8988T (cell line): ENCODE measurements at regions not wholly inside any gene's neighbourhood (a gene's known extent, or its start where the extent isn't known, plus 50 kb on each side); places are given as distances from the start of the nearest gene placed in this dataset.

Experiments used
- DNase-seq: peaks from one replicate; pipeline ENCODE4 v3.0.0; 2011

DNA sequence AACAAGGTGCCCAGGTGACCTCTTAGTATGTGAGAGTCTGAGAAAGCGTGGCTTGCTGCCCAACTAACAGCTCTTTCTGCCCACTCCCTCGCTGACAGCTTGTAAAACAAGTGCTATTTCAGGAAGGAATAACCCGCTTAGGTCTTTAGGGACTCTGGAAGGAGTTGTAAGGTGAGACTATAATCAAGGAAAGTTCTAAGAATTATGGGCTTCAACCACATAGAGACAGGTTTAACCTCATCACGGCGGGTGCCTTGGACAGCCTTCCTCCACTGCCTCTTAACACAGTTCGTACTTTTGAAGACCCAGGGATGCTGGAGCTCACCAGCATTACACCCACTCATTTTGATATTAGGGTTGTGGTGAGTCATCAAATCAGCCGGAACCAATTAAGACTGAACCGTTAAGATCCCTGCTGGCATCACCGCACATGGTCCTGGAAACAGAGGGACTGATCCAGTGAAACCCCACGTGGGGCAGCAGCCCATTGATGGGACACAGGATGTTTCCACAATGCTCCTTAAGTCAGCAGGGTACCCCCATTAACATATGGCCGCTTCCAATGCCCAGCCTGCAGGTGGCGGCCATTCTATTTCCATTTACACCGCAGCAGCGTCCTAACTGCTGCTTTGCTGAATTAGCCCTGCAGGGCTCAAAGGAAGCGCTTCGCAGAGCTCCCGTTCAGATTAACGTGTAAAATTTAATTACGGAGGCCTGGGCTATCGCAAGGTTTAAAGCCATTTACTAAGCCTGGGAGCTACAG lies 176.6 kb upstream of the SDK2 start:
- no peak for DNase-seq

- DNase-seq = no peak
Observed at GRCh38 chr17:73821665-73822064, 177.4 kb upstream of the SDK2 start.

- no peak for DNase-seq
Observed at GRCh38 chr17:73822371-73822770, 178.1 kb upstream of the SDK2 start.

- DNase-seq = no peak
Observed at GRCh38 chr17:73823684-73824083, 179.4 kb upstream of the SDK2 start.

DNA sequence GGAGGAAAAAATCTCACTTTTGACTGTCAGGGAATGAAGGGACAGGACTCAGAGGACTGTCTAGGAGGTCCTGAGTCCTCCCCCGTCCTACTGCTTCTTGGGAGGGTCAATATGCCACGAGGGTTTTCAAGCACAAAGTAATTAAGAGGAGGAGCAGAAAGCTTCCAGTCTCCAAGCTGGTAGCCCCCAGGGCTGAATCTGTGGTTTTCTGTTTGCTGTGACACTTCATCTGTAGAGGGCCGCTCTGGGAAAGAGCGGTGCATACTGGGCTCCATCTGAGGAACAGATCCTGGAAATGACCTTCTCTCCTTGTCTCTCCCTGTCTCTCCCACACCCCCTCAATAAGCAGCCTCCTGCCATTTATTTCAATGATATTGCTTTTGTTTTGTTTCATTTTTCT lies 180.1 kb upstream of the SDK2 start:
- DNase-seq = no peak

GRCh38 chr17:73826181-73826871 lies 182.1 kb upstream of the SDK2 start:
- DNase-seq = no peak

DNA sequence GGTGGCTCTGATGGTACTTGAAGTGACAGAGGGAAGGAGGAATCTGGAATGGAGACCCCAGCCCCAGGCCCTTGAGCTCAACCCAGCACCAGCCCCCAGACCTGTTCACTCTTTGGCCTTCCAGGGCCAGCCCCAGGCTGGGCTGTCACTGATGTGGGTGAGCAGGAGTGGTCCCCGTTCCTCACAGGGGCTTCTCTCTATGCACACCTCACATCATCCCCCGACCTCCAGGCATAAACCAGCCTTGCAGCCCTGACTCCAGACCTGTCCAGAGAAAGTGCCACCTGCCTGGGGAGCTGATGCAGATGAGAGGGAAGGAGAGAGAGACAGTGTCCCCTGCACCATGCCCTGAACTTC lies 182.6 kb upstream of the SDK2 start:
- DNase-seq = no peak

DNA sequence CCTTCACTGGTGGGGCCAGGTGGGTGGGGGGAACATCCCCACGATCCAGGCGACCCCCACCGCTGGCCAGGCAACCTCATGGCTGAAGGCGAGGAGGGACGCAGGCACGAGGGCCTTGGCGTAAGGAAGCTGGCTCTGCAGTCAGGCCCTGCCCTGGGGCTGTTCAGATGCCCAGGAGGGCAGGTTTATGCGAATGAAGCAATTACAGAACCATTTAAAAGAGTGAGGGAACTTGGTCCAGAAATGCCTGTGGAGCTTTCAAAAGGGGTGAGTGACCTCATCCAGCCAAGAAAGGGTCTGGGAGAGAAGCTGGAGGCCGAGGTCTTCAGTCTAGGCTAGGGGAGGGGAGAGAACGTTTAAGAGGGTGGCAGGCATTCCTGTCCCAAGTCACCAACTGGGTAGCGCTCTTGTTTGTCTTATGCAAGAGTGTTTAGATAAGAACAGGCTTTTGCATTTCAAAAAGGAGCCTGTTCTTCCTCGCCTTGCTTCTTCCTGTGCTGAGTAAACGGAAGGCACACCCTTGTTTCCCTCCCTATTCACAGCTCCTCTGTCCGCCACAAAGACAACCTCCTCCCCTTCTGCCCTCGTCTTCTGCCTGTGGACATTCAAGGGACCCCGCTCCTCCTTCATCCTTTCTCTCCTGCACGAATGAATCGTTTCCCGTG lies 183.5 kb upstream of the SDK2 start:
- no peak for DNase-seq

DNA sequence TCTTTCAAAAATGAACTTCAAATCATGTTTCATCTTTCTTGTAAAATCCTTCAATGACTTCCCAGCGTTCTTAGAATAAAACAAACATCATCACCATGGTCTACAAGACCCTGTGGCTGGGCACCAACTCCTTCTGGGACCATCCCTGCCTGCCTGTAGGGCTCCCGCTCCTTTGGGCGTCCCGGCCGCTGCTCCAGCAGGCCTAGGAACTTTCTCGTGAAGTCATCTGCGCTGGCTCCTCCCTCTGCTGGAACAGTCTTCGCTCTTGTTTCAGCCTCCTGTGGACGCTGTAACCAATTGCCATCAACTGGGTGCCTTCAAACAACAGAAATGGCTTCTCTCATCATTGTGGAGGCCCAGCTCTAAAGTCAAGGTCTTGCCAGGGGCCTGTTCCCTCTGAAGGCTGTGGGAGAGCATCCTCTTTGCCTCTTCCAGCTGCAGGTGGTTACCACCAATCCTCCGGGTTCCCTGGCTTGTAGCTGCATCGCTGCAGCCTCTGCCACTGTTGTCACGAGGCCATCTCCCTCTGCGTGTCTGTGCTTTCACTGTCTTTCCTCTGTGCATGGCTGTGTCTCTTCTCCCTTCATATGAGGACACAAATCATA lies 185.5 kb upstream of the SDK2 start:
- DNase-seq = no peak

GRCh38 chr17:73831699-73832098 lies 187.5 kb upstream of the SDK2 start:
- no peak for DNase-seq

- no peak for DNase-seq
Observed at GRCh38 chr17:73833775-73834488, 189.7 kb upstream of the SDK2 start.

- DNase-seq = no peak
Observed at GRCh38 chr17:73834684-73835343, 190.6 kb upstream of the SDK2 start.

- no peak for DNase-seq
Observed at GRCh38 chr17:73835605-73836004, 191.4 kb upstream of the SDK2 start.

GRCh38 chr17:73838815-73839214 lies 194.6 kb upstream of the SDK2 start:
- DNase-seq = no peak

DNA sequence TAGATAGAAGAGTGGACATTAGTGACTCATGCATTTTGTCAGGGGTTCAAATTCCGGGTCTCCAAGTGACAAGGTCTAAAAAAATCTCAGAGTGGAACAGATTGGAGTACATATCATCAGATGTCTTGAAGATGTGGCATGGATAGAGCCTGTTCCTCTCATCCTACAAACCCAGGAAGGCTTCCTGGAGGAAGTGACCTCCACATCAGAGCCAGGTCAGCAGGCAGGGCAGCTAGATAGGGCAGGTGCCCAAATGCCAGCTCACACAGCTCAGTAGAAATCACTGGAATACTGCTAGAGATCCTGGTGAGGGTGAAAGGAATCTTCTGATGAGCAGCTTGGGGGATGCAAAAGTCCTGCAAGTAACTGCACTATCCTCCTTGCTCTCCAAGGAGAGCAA lies 196.6 kb upstream of the SDK2 start:
- no peak for DNase-seq

DNA sequence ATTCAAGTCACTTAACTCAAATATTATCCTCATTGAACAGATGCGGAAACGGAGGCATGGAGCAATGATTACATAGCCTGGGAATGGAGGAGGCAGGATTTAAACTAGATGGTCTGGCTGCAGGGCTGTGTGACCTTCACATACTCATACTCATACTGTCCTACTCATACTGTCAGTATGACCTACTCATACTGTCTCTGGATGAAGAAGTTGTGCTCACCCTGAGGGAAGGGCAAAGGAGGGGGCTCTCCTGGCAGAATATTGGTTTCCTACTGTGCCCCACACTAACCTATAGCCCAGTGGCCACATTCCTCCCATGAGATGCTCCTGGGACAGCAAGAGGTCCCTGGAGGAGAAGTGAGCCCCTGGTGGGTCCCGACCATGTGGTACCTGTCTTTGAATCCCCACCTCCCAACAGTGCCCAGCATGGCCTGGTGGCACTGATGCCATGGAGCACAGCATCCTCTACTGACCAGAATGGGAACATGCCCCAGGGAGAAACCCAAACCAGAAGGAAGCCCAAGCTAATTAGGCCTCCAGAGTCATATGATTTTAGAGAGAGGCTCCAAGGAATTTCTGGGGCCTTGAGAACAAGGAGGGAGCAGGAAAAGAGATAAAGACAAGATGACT lies 197.3 kb upstream of the SDK2 start:
- no peak for DNase-seq

GRCh38 chr17:73847952-73848351 lies 203.7 kb upstream of the SDK2 start:
- DNase-seq = no peak

DNA sequence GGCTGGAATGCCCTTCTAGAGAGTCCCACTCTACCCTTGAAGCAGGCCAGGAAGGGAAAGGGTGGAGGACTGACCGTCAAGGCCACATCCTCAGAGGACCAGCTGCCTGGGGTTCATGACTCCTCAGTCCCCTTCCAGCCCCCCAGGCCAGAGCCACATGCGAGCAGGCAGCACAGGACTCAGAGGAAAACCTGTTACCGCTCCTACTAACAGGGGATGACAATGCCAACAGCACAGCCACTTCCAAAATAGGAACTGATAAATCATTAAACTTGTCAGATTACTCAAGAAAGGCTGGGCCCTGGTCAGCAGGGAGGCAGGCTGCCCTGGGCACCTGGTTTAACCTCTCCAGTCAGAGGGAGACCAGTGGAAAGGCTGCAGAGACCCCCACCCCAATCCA lies 206.2 kb upstream of the SDK2 start:
- DNase-seq = no peak

GRCh38 chr17:73851091-73851490 lies 206.8 kb upstream of the SDK2 start:
- no peak for DNase-seq

DNA sequence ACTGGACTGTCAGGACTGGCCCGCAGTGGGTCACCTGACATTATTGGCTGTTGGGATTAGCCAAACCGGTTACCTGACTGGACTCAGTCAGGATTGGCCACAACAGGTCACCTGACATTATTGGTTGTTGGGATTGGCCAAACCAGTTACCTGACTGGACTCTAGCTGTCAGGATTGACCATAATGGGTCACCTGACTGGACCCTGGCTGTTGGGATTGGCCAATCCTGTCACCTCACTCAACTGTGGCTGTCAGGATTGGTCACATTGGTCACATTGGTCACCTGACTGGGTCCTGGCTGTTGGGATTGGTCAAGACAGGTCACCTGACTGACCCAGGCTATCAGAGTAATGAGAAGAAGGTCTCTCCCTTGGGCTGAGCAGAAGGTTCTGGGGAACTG lies 207.7 kb upstream of the SDK2 start:
- DNase-seq = no peak

DNA sequence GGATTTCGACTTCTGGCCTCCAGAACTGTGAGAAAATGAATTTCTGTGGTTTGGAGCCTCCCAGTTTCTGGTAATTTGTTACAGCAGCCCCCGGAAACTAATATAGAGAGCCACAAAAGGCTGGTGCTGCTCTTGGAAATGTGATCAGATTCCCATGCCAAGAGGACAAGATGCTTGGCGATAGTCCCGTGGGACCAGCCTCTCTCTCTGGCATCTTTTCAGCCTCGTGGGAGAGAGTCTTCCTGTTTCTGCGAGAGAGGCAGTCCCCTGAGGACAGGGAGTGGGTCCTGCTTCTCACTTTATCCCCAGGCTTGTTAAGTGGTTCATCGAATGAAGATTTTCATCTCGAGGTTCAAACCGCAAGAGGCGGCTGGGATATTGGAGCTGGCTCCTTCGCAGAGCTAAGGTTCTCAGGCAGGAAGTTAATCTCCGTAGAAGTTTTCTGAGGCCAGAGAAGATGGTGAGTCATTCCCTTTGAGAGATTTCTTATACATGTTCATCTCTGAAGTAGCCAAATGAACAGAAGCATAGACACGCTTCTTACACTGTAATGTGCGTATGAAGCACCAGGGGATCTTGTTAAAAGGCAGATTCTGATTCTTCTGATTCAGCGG lies 211.6 kb upstream of the SDK2 start:
- DNase-seq = no peak

DNA sequence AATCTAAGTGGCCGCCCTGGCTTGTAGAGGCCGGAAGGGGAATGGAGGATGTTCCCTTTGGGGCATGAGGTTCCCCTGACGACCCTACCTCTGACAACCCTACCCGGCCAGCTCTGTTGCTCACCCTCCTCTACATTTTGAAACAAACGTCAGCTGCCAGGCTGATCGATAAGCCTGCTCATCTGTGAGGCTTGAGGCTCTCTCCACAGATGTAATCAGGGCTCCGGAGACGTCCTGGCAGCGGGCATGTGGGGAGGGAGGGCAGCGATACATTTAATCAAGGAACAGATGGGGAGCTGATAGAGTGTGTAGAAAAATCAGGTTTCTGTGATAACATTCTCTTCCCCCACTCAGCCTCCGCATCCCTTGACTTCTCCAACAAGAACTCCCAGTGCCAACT lies 212.3 kb upstream of the SDK2 start:
- no peak for DNase-seq
